ENCODE measurements at regions not wholly inside any gene's neighbourhood (a gene's known extent, or its start where the extent isn't known, plus 50 kb on each side); places are given as distances from the start of the nearest gene placed in this dataset.

DNA sequence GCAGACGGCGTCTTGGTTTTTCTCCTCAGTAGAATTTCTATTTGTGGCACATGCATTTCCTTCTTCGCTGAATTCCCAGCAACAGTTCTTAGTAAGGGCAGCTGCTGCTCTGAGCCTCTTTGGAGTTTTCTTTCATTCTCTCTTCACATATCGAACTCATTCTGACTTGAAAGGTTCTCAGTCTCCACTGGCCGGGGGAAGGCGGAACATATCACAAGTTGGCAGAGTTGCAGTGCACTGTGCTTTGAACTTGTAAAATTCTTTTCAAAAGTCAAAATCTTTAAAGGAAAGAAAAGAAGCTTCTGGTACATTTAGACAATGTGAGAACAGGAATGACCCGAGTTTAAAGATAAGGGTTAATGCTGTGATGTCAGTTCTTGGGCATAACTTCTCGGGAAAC, 286.1 kb upstream of the MAP3K7 start:
- DNase-seq (ENCODE audit: low spot score), result no peak

GRCh38 chr6:90870561-90870960, 283.7 kb upstream of the MAP3K7 start:
- DNase-seq (ENCODE audit: low spot score), result no peak

DNA sequence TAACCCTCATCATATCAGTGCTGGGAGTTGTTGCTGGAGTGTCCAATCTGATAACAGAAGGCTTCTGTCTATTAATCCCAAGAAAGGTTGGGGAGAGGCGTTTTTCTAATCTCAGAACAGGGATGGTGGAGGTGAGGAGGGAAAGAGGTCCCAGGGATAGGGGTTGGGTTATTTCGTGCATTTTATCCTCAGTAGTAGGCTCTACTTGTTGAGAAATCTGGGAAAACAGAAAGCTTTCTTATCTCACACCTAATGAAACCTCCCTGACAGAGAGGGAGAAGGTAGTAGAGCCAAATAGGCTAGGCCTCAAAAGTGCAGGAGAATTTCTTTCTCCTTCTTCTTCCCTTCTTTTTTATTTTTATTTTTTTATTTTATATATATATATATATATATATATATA, 281.8 kb upstream of the MAP3K7 start:
- DNase-seq (ENCODE audit: low spot score), result no peak

DNA sequence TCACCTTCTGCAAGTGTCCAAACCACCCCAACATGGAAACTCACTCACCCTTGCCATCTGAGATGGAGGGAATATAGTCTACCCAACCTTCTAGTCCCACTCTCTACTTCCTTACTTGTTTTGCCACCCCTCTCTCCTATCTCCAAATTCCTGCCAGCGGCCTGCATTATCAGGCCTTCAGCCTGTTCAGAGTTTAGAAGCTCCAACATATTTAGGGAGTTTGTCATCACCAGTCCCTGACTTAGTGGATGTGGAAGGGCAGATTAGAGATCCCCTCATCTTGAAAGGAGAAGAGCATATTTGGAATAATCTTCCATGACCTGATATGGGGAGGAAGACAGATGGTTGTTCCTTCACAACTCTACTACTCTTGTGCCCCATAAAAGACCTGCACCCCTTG, 281.4 kb upstream of the MAP3K7 start:
- DNase-seq (ENCODE audit: low spot score), result no peak

GRCh38 chr6:90865513-90865912, 278.6 kb upstream of the MAP3K7 start:
- no peak for DNase-seq (ENCODE audit: low spot score)

DNA sequence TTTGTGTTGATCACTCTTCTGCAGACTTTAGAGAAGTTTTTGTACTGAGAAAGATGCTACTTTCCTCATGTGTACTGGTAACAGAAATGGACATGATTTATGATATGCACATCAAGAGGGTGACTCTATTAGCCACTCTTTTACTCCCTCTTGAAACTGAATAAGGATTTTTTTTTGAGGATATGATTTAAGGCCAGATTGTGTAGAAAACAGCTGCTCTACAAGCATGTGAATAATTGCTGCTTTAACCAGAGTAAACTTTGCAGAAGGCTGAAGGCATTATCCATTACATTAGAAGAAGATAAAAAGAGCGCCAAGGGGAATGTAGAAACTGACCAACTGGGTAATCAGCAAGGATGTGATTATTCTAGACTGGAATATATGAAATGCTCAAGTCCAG, 276.2 kb upstream of the MAP3K7 start:
- no peak for DNase-seq (ENCODE audit: low spot score)

DNA sequence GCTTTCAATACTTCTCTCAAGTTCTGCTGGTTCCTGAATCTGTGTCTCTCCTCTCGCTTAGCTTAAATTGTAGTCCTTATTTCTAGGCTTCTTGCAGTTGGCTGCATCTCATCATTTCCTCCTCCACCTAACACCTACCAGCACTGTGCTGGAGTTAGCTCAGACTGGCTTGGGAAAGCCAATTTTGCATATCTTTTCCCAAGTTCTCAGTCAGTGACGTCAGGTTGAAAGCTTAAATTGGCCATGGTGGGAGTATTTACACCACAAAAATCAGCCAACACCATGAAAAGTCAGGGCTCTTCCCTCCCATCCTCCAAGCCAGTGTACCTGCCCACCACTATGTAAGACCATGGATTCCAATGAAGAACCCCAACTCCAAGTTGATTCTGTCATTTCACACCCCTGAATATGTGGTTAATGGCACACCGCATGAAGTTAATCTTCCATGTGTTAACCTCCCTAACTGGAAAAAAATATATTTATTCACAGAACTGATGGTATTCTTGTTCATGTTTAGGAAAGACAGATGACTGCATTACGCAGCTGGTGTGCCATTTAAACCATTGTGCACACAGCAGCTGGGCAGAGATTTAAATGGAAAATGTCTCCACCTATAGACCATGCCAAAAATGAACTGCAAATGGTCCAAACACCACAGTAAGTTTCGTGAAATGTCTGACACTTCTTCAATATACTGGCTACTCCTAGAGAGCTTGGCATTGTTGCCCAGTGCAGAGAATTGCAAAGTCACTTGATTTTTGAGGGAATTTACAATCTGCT, 274.1 kb upstream of the MAP3K7 start:
- peak; percentile 17 for DNase-seq (ENCODE audit: low spot score)

- DNase-seq (ENCODE audit: low spot score), result no peak
Observed at GRCh38 chr6:90859612-90860011, 272.7 kb upstream of the MAP3K7 start.

- DNase-seq (ENCODE audit: low spot score), result no peak
Observed at GRCh38 chr6:90859056-90859455, 272.2 kb upstream of the MAP3K7 start.

- DNase-seq (ENCODE audit: low spot score), result no peak
Observed at GRCh38 chr6:90849686-90850085, 262.8 kb upstream of the MAP3K7 start.

DNA sequence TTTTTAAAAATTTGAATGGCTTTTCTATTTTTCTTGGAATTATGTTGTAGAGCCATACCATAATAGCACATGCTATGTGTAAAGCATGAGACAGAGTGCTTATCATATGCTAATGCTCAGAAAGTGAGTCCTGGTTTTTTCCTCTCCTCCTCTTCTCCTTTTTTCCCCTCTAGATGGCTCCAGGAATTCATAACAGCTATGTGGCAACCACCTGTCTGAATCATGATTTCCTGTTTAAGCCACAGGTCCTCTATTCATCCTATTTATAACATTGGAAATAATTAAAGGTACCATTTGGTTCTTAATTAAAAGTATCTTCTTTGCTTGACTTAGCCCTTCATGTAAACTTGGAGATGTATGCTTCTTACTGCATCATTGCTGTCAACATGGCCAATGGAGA, 260.0 kb upstream of the MAP3K7 start:
- DNase-seq (ENCODE audit: low spot score), result no peak

- no peak for DNase-seq (ENCODE audit: low spot score)
Observed at GRCh38 chr6:90835596-90836212, 248.8 kb upstream of the MAP3K7 start.

DNA sequence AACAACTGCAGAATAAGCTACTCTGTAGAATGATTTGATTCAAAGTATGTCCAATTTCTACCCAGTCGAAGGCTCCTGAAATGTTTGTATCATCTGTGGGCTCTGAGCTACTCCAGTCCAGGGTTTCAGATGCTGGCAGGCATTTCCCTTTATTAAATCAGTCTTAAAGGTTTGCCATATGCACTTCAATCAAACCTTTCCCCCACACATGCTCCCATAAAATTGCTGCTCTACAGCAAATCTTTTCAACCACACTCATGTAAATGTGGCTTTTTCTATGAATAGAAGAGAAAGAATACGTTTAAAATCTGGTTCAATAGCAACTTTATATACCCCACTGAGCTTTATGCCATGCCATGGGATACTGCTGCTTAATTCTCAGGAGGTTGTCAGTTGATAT, 242.4 kb upstream of the MAP3K7 start:
- no peak for DNase-seq (ENCODE audit: low spot score)

DNA sequence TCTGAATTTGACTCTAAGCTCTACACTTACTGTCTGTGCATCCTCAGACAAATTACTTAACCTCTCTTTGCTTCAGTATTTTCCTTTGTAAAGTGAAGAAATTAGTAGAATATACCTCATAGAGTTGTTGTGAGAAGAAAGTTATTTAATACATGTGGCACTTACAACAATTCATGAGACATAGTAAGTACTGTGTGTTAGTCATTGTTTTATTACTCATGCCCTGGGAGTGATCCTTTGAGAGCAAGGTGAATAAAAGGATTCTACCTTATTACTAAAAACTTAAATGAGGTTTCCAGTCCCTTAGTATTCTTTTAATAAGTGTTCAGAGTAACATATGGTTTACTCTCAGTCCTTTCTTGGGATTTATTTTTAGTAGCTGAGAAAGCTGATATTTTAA, 233.6 kb upstream of the MAP3K7 start:
- DNase-seq (ENCODE audit: low spot score), result no peak

GRCh38 chr6:90819483-90819882, 232.6 kb upstream of the MAP3K7 start:
- no peak for DNase-seq (ENCODE audit: low spot score)

GRCh38 chr6:90818163-90818562, 231.3 kb upstream of the MAP3K7 start:
- DNase-seq (ENCODE audit: low spot score), result no peak

DNA sequence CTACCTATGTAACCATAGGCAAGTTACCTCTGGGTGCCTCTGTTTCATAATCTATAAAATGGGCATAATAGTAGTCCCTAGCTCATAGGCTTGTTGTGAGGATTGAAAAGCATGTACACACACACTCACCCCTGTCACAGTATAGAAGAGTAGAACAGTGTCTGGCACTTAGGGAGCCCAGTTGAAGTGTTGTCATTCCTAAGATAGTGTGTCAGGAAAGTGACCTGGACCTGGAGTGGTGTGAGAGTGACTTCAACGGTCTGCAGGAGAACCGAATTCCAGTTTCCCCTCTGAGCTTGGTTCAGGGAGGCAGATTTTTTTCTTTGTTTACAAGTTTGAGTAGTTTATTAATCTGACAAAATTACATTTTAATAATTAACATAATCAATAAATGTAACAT, 229.9 kb upstream of the MAP3K7 start:
- no peak for DNase-seq (ENCODE audit: low spot score)

- no peak for DNase-seq (ENCODE audit: low spot score)
Observed at GRCh38 chr6:90811596-90812226, 224.8 kb upstream of the MAP3K7 start.

- no peak for DNase-seq (ENCODE audit: low spot score)
Observed at GRCh38 chr6:90809035-90809434, 222.2 kb upstream of the MAP3K7 start.

GRCh38 chr6:90807791-90808701, 221.2 kb upstream of the MAP3K7 start:
- no peak for DNase-seq (ENCODE audit: low spot score)

DNA sequence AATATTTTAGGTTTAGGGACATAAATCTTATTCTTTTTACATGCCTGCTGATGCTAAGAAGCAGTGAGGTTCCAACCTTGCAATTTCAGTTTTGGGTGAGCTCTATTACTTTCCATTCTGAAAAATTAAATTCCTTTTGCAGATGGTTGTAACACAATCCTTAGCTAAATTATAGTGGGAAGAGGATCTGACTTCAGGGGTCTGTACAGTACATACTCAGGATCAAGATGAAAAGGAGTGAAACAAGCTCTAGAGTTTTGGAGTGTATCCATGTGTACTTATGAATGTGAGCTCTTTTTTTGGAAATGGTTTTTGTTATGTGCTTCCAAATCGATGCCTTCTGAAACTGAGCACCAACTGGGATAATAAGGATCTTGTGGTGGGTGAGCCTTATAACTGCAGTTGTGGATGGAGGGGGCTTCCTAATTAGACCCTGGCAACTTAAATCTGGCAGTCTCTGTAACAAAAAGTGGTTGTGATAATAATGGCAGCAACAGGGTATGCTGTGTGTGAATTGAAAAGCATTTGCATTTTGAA, 218.8 kb upstream of the MAP3K7 start:
- no peak for DNase-seq (ENCODE audit: low spot score)

- no peak for DNase-seq (ENCODE audit: low spot score)
Observed at GRCh38 chr6:90803956-90804355, 217.1 kb upstream of the MAP3K7 start.

All from HuH-7 (cell line).